BJ (cell line): ENCODE measurements at regions not wholly inside any gene's neighbourhood (a gene's known extent, or its start where the extent isn't known, plus 50 kb on each side); places are given as distances from the start of the nearest gene placed in this dataset.

Experiments
- CTCF ChIA-PET: fragments of 350-600 bp; formaldehyde crosslinking; extraction: SDS; loops from one replicate; lab custom pipeline; 2021; ENCODE audit warnings: antibody characterized with exemption, inconsistent platforms; lab: Yijun Ruan, JAX
- POLR2A ChIA-PET: fragments of 300-600 bp; sonication (Branson Sonifier 250); formaldehyde crosslinking; extraction: SDS; loops from one replicate; lab custom pipeline; 2021; ENCODE audit warnings: antibody characterized with exemption; lab: Charles Lee
- DNase-seq: peaks from one replicate; pipeline ENCODE4 v3.0.0-alpha.2; 2011; ENCODE audit warnings: low read depth
- H3K27me3 ChIP-seq: 2 replicates; pipeline ENCODE4 v1.6.0; 2011; ENCODE audit warnings: low read length; ENCODE audit not compliant: control insufficient read depth, insufficient read depth
- H3K36me3 ChIP-seq: 2 replicates; pipeline ENCODE4 v1.5.1; 2011; ENCODE audit warnings: low read length; ENCODE audit not compliant: control insufficient read depth, insufficient read depth
- H3K4me3 ChIP-seq: 2 replicates; pipeline ENCODE4 v1.5.1; 2011; ENCODE audit warnings: low read depth, mild to moderate bottlenecking, control low read depth, low read length
- TF ChIP-seq, protein P1 (sequence below): IDR thresholded peaks from 2 replicates; pipeline ENCODE4 v1.5.1; 2011; ENCODE audit warnings: low read depth, mild to moderate bottlenecking, control low read depth, inconsistent platforms, low read length, moderate library complexity; ENCODE audit not compliant: insufficient read depth

DNA sequence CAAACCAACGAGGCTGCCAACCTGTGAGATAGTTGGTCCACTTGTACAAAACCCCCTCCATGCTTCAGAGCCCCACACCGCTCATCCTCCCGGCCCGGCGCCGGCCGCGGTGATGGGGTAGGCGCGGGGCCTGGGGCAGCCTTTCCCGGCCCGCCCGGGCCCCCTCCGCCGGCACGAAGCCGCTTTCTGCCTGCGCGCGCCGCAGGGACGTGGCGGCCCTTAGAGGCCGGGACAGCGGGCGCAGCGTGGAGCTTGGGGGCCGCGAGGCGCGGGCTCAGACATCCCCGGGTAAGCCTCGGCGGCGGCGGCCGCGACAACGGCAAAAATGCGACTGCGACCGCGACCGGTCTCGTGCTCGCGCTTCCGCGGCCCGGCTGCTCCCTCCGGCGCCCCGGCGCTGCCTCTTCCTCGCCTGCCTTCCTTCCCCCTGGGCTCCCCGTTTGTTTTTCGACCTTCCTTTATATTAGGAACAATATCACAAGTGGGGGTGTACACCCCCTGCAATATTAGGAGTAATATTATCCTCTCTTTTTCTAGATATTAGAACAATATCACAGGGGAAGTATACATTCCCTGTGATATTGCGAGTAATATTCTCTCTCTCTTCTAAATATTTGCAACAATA, 53.9 kb upstream of the CEACAM21 start:
- ChIA-PET POLR2A (no interaction called here), CTCF (no interaction called here)
- no peaks in the 10 kb centered on the region for H3K36me3 ChIP-seq
- H3K4me3 ChIP-seq = no peak overlapping the region
- TF ChIP-seq, protein P1, sequence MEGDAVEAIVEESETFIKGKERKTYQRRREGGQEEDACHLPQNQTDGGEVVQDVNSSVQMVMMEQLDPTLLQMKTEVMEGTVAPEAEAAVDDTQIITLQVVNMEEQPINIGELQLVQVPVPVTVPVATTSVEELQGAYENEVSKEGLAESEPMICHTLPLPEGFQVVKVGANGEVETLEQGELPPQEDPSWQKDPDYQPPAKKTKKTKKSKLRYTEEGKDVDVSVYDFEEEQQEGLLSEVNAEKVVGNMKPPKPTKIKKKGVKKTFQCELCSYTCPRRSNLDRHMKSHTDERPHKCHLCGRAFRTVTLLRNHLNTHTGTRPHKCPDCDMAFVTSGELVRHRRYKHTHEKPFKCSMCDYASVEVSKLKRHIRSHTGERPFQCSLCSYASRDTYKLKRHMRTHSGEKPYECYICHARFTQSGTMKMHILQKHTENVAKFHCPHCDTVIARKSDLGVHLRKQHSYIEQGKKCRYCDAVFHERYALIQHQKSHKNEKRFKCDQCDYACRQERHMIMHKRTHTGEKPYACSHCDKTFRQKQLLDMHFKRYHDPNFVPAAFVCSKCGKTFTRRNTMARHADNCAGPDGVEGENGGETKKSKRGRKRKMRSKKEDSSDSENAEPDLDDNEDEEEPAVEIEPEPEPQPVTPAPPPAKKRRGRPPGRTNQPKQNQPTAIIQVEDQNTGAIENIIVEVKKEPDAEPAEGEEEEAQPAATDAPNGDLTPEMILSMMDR = no peak
- peaks cover 9% of the 10 kb centered on the region for H3K27me3 ChIP-seq
- DNase-seq = no peak

DNA sequence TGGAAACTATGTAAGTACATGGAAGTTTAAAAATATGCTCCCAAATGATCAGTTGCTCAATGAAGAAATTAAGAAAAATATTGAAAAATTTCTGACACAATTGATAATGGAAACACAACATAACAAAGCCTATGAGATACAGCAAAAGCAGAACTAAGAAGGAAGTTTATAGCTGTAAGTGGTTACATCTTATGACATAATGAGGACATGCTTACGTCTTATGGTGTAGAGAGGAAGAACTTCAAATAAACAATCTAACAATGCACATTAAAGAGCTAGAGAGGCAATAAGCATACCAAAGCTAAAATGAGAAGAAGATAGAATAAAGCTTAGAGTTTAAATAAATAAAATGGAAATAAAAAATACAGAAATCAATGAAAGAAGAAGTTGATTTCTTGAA, 50.0 kb upstream of the CEACAM21 start:
- Histone ChIP-seq H3K4me3 (no peak overlapping the region), H3K27me3 (peaks cover 10% of the 10 kb centered on the region), H3K36me3 (no peaks in the 10 kb centered on the region)
- TF ChIP-seq, protein P1 = no peak
- no peak for DNase-seq
- ChIA-PET CTCF (interaction anchor here (1.1 kb wide), 1 partner anchor 77 kb away, joined by 3 read pairs; no protein-coding TSS in a partner anchor), POLR2A (no interaction called here)
